NCI-H526 (cell line): ENCODE measurements at regions not wholly inside any gene's neighbourhood (a gene's known extent, or its start where the extent isn't known, plus 50 kb on each side); places are given as distances from the start of the nearest gene placed in this dataset.
"Not testable (repeated sequence)": the region's sequence is repeated elsewhere in the genome, so short reads cannot be mapped to it uniquely, and the experiment has no call there.

Experiments
- DNase-seq, 2 experiments: peaks; one replicate each; lab custom pipeline; 2025; lab: John Stamatoyannopoulos, UW

DNA sequence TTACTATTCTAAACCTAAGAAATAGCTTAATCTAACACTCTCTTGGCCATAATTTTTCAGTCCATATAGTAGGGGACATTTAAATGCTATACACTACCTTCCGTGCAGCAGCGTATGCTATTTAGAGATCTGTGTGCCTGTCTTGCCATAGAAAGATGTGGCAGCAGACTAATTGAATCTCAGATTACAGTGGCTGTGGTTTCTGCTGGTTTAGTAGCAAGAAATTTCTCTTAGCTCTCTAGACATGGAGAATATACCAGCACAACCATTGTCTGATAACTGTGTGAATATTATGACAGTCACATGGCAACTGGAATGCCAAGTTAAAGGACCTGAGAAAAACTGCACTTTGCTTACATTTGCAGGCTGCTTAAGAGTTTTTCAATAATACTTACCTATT is 672.4 kb upstream of the MIR17HG start:
- no peak for DNase-seq

DNA sequence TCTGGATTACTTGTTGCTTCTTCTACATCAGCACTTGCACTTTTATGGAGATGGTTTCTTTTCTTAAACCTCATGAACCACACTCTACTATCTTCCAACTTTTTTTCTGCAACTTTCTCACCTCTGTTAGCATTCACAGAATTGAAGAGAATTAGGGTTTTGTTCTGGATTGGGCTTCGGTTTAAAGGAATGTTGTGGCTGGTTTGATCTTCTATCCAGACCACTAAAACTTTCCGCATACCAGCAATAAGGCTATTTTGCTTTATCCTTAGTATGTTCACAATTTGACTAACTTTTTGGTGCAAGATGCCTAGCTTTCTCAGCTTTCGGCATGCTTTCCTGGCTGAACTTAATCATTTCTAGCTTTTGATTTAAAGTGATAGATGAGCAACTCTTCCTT is 666.7 kb upstream of the MIR17HG start:
- DNase-seq, result no peak

DNA sequence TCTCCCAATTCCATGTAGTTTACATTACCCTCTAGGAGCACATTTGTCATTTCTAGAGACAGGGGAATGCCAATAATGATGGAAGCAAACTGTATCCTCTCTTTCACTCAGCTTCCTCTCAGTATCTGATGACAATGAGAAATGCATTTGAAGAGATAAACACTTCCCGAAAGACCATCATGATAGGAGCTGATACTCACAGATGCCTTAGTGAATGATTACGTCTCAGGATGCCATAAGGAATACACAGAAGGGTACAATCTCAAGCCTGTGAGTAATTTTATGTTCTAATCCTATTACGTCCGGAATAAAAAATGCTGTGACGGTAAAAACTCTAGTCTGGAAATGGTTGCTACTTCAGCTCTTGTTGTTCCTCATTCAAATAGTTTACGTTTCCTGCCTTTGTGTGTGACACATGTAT is 663.8 kb upstream of the MIR17HG start:
- no peak for DNase-seq

DNA sequence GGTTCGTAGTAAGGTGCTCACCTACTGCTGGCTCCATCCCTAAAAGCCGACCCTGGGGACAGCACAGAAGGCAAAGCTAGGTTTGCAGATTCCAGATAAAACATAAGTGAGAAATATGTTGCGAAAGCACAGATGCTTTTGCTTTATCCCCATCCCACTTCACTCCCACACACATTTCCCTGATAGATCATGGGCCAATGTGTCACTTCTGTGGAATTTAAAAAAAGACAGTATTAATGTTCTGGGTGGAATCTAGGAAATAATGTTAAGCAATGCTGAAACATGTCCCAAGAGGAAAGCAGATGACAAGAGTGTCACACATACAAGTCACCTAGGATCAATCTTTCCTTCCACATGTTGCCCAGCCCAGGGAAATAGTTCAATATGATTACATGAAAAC is 661.0 kb upstream of the MIR17HG start:
- no peak for DNase-seq

DNA sequence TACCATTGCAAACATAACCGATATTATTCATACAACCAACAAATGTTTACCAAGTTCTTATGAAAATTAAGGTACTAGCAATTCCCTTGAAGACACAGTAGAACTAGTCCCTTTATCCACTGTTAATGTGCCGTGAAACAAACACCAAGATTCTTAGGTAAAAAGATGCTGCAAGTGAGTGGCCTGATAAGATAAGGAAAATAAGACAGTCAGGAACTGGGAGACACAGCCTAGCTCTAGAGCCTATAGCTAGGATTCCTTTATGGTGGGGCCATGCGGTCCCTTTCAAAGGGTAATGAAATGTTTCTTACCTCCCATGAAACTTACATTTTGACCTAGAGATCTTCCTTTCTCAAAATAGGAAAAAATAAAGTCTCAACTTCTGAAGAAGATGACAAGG is 658.4 kb upstream of the MIR17HG start:
- DNase-seq, result no peak

DNA sequence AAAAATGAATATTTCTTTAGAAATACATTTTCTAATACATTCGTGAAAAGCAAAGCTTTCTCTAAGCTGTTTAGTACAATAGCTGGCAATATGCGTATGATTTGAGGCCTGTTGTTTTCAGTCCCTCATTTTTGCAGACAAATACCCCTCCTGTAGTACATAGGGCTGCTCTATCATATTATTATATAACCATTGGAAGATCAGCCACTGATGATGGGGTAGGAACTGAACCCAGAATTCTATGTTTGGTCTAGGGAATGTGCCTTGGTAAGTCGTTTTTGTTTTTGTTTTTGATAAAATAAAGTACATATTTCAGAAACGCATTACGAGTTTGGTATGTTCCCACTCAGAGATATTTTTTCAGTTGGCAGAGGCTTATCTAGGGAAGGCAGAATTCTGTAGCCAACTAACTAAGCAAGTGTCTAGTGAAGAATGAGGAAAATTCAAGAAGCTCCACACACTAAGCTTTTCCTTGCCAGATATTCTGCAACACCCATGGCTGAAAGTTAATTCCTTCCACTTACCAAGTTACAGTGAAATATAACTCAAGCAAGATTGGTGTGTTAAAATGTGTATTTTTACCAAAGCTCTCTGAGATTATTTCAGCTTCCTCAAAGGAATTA is 656.9 kb upstream of the MIR17HG start:
- no peak for DNase-seq

DNA sequence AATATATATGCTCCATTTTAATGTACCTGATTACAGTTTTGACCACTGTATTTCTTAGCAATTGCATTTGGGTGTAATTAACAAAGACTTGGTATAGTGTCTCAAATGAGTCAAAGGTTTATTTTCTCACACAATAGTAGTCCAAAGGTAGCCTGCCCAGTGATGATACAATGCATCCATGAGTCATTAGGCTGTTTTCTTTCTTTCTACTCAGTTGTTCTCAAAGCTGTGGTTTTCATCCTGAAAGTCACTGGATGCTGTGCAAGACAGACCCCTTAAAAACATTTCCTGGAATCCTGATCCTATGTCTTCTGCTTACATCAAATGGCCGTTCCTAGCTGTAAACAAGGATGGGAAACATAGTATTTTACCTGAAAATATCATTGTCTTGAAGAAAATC is 651.2 kb upstream of the MIR17HG start:
- DNase-seq, result no peak

DNA sequence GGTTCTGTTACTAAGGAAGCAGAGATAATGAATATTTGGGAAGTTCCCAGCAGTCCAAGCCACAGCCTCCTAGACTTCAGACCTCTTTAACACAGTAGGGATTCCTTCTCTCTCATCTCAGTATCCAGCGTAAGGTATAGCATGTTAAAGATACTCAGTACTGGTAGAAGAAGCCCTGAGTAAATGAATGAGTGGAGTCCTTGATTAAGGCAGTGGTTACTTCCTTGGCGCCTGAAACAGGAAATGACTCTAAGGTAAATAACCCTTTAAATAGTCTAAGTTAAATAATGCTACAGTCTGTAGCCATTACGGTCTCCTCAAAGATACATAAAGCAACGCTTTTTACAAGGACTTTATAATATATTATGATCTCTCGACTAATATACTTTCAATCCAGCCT is 650.8 kb upstream of the MIR17HG start:
- no peak for DNase-seq

DNA sequence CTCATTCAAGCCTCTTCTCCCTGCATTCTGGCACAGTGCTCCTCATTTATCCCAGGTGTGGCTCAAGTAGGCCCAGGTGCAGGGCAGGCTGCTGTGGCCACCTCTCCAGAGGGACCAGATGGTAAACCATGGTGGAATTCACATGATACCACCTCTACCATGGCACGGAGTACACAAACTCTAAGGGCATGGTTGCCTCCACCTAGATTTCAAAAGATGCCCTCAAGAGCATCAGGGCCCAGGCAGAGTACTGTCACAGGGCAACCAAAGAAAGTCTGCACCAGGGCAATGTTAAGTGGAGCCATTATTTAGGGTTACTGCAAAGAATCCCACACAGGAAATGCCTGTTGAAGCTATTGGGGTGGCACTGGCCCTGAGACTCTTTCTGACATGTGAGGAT is 647.1 kb upstream of the MIR17HG start:
- no peak for DNase-seq

DNA sequence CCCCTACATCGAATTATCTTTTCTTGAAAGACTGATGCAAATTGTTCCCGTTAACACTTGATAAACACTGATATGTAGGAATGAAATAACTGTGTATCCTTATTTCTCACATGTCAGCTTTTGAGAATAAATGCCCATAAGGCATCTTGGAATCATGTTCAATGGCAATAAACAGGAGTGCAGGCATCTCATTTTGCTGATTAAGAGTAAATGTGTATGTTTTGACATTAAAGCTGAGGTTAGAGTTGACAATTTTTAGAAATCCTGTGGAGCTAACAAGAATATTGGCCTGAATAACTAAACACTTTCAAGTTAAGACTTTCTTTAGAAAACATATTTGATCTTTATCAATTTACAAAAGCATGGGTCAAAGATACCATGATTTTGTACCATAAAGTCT is 646.2 kb upstream of the MIR17HG start:
- DNase-seq, result no peak

DNA sequence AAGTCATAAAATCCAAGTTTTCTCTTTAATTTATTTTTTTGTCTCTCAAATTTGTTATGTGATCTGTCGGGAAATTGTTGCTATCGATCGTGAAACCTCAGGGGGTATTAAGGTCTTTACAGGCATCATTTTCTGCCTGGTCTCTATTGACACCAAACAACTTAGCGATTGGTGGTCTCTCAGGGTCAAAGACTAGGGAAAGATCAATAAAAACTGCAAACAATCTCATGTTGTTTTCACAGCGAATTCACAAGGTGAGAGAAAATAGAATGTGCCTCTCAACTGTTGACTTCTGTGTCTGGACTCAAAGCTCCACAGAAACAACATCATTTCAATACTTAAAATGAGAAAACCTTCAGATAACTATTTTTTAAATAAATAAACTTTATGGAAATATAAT is 645.4 kb upstream of the MIR17HG start:
- no peak for DNase-seq

DNA sequence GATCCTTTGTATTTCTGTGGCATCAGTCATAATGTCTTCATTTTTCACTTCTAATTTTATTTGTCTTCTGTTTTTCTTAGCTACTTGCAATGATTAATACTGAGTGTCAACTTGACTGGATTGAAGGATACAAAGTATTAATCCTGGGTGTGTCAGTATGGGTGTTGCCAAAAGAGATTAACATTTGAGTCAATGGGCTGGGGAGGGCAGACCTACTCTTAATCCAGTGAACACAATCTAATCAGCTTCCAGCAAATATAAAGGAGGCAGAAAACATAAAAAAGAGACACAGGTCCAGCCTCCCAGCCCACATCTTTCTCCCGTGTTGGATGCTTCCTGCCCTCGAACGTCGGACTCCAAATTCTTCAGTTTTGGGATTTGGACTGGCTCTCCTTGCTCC is 640.9 kb upstream of the MIR17HG start:
- DNase-seq, result no peak

DNA sequence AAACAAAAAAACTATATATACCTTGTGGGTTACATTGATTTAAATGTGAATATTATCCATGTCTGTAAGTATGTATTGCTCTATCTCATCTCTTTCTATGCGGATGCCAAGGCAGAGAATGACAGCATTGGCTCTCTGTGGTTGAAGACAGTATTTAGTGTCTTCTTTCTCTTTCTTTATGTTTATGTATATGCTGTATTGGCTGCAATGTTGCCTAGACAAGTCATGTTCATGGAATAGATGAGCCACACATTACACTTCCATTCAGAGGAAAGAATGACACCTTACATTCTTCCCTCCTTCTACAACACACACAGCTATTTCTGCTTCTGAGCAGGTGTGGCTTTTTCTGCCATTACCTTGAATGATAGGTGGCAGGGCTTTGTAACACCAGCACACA is 639.4 kb upstream of the MIR17HG start:
- DNase-seq, result no peak

DNA sequence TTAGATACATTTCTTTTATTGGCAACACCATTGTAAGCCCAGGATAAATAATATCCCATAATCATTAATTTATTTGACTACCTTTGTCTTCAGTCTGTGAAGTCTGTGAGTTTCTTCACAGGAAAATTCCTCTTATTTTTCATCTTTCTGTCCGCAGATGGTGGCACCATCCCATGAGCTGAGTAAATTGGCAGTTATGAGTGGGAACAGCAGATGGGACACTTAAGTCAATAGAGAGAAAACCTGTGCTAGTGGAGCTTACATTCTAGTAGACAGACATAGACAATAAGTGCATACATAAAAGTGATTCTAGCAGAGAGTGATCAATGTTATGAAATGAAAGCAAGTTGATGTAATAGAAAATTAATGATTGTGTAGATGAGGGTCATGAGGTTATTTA is 638.2 kb upstream of the MIR17HG start:
- DNase-seq, result no peak

DNA sequence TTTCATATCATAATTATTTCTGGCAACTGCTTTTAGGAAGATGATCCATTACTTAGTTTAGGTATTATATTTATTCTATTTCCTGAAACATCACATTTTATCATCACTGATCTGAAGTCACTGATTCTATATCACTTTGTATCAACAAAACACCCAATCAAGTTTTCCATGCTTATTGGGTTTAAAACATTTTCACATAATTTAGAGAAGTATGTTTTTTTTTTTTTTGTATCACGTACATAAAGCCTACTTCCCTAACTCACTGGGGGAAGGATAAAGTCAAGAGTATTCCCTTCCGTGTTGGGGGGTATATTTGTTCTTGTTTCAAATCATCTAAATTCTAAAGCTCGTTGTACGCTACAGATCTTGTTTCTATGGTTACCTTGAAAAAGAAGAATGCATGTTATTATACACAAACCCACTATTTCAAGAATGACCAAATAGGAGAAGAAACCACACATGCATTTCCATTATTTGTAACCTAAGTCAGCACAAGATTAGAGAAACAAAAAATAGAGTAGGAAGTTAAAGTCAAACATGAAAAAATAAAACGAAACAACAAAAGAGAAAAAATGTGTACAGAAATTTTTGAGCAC is 637.2 kb upstream of the MIR17HG start:
- DNase-seq, result no peak

DNA sequence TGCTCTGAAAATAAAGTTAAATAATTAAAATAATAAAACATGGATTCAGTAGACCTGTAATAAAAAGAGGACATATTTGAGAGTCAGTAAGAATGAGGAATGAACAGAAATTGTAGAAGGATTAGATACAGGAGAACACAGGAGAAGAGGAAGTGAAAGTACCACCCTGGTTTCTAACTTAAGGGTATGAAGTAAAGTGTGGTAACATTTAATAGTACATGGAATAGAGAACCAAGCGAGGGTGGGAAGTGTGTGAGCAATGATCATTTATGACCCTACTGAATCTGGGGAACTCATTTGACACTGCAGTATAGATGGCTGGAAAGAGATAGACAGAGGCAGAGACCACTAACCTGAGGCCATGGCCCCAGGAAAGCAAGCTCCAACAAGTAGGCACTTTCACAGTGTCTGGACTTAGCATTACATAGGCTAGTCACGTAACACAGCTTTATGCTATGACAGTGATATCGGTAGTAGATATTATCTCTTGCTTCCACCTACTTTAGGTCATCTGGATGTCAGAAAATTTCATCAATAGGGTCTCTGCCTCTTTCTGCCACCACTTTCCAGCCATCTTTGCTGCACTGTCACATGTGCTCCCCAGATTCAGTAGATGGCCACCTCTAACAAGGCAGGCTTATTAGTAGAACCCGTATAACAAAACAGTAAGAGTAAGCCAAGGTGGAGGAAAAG is 633.9 kb upstream of the MIR17HG start:
- DNase-seq, result no peak

DNA sequence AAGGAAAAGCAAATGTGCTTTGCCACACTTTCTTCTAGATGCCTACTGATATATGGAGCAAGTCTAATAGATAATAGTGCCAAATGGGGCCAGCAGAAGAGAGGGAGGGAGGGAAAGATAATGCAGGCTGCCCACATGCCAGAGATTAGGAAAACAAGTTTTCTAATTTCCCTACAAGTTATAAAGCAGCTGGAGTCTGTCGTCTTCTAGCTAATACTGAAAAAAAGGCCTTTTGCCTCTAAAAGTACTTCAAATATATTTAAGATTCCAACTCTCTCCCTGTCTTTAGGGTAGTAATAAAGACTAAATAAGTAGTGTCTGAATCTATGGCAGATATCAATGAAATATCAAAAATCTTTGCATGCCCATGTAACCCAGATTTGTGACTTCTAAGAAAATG is 632.0 kb upstream of the MIR17HG start:
- no peak for DNase-seq

DNA sequence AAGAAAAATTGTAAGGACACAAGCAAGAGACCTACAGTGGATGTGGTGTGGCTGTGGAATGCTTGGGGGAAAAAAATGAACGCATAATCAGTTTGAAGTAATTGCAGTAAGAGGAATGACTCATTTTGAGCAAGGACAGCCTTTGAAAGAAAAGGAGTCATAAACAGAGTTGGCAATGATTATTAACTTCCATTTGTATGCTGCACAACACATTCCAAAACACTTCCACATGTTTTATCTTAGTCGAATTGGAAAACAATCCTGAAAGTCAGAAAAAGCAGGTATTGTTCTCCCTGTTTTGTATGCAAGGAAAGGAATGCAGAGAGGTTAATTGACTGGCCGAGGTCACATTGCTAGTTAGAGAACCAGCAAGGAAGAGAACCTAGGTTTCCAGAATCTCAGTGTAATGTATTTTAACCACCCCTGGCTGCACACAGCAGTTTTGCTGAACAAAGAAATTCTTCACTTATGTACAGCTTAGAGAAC is 630.0 kb upstream of the MIR17HG start:
- DNase-seq, result no peak

DNA sequence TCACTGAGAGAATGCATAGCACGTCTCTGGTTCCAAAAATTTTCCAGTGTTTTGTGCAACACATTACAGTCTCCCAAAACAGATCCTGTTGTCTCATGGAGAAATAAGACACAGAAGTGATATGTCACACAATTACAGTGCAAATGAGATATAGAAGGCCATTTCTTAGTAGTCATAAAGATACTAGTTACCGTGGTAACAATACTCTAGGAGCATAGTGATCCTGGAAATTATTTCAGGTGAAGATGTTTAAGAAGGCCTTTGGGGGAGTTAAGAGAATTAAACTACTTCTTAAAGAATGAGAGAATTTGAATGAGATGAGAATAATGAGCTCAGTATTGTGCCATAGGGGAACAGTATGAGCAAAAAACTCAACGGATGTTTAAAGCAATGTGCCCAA is 628.0 kb upstream of the MIR17HG start:
- DNase-seq, result no peak

DNA sequence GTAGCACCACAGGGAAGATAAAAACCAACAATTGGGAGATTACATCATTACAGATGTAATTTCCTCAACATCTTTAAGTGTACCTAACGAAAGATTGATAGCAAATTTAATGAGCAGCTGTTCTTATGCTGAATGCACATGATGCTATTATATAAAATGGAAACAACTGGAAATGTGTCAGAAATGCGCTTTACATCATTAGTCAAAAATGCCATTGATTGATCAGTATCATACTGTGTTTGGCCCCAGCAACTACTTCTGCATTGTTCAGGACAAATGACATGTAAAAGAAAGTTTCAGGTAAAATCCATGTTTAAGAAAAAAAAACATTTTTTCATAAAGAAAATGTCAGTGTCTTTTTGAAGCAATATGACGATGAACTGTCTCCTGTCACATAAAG is 625.5 kb upstream of the MIR17HG start:
- no peak for DNase-seq

DNA sequence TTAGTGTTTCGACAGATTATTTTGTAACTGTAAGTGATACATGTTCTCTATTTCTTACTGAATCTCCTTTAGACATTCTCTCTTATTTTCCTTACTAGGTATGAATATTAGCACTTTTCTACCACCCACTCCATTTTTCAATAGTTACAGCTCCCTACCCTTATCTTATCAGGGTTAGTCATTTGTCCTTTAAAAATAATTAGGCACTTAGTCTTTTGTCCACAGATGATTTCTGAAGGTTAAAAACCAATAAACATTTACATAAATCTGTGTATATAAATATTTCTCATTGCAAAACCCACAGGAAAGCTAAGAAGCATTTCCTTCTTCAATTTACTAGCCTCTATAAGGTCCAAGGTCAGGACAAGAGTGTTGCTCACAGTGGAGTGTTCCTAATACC is 624.1 kb upstream of the MIR17HG start:
- DNase-seq, result no peak

DNA sequence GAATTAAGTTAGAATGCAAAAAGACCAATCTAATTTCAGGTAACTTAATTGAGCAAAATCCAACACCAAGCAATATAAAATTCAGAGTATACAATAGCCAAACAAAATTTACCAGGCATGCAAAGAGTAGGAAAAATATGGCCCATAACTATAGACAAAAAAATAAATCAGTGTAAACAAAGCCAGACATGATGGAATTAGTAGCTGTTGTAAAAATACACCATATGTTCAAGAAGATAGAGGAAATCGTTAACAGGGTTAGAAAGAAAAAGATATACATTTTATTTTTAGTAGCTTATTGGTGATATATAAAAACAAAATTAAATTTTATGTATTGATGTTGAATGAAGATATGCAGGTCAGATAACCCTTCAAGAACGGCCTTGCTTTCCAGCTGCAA is 621.1 kb upstream of the MIR17HG start:
- no peak for DNase-seq

DNA sequence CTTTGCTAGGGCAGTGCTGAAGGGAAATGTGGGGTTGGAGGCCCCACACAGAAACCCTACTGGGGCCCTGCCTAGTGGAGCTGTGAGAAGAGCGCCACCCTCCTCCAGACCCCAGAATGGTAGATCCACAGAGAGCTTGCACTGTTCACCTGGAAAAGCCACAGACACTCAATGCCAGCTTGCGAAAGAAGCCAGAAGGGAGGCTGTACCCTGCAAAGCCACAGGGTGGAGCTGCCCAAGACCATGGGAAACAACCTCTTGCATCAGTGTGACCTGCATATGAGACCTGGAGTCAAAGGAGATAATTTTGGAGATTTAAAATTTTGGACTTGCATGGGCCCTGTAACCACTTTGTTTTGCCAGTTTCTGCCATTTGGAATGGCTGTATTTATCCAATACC is 615.4 kb upstream of the MIR17HG start:
- peak; percentile 4 to 20 for DNase-seq

DNA sequence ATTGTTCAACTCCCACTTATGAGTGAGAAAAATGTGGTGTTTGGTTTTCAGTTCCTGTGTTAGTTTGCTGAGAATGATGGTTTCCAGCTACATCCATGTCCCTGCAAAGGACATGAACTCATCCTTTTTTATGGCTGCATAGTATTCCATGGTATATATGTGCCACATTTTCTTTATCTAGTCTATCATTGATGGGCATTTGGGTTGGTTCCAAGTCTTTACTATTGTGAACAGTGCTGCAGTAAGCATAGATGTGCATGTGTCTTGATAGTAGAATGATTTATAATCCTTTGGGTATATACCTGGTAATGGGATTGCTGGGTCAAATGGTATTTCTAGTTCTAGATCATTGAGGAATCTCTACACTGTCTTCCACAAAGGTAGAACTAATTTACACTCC is 613.0 kb upstream of the MIR17HG start:
- not testable (repeated sequence) for DNase-seq
